Osteoblast (primary cell): ENCODE measurements at regions not wholly inside any gene's neighbourhood (a gene's known extent, or its start where the extent isn't known, plus 50 kb on each side); places are given as distances from the start of the nearest gene placed in this dataset.

Experiments used
- DNase-seq: peaks from one replicate; pipeline ENCODE4 v3.0.0; 2011; ENCODE audit warnings: low spot score, mixed read lengths; ENCODE audit not compliant: insufficient read length; ENCODE audit errors: missing footprints
- H2AFZ ChIP-seq: 2 replicates; pipeline ENCODE4 v1.6.0; 2011; ENCODE audit warnings: mild to moderate bottlenecking, low read length
- H3K27ac ChIP-seq: 2 replicates; pipeline ENCODE4 v1.5.1; 2011; ENCODE audit warnings: mild to moderate bottlenecking, low read depth, low read length, moderate library complexity
- H3K27me3 ChIP-seq: 2 replicates; pipeline ENCODE4 v1.6.0; 2012; ENCODE audit warnings: mild to moderate bottlenecking, control low read depth, inconsistent platforms, low read length, moderate library complexity; ENCODE audit not compliant: insufficient read depth
- H3K36me3 ChIP-seq: 2 replicates; pipeline ENCODE4 v1.5.1; 2011; ENCODE audit warnings: mild to moderate bottlenecking, low read length, control low read depth, moderate library complexity; ENCODE audit not compliant: insufficient read depth
- H3K4me1 ChIP-seq: 2 replicates; pipeline ENCODE4 v1.5.1; 2011; ENCODE audit warnings: mild to moderate bottlenecking, low read length, control low read depth, moderate library complexity; ENCODE audit not compliant: insufficient read depth
- H3K4me2 ChIP-seq: 2 replicates; pipeline ENCODE4 v1.6.0; 2011; ENCODE audit warnings: mild to moderate bottlenecking, low read length; ENCODE audit not compliant: insufficient read depth
- H3K4me3 ChIP-seq: fragments of 200-600 bp; sonication (generic); 3 replicates; pipeline ENCODE4 v1.5.1; 2012; ENCODE audit warnings: mild to moderate bottlenecking, low read length, inconsistent platforms; ENCODE audit not compliant: insufficient read depth
- H3K79me2 ChIP-seq: 2 replicates; pipeline ENCODE4 v1.6.0; 2012; ENCODE audit warnings: mild to moderate bottlenecking, low read length, control low read depth, inconsistent platforms; ENCODE audit not compliant: insufficient read depth
- H3K9me3 ChIP-seq: 2 replicates; pipeline ENCODE4 v1.5.1; 2011; ENCODE audit warnings: low read depth, low read length, control low read depth
- H4K20me1 ChIP-seq: 2 replicates; pipeline ENCODE4 v1.6.0; 2012; ENCODE audit warnings: mild to moderate bottlenecking, low read length, control low read depth; ENCODE audit not compliant: insufficient read depth
- CTCF ChIP-seq: IDR thresholded peaks from 2 replicates; pipeline ENCODE4 v1.5.1; 2011; ENCODE audit warnings: mild to moderate bottlenecking, low read depth, low read length, moderate library complexity; ENCODE audit errors: extremely low read depth

- H3K9me3 ChIP-seq: no peaks in the 10 kb centered on the region
- H3K4me2 ChIP-seq: no peak overlapping the region
- H4K20me1 ChIP-seq: no peaks in the 10 kb centered on the region
- H2AFZ ChIP-seq: no peak overlapping the region
- no peak for DNase-seq
- no peak for TF ChIP-seq CTCF
- no peaks in the 10 kb centered on the region for H3K4me1 ChIP-seq
- no peak overlapping the region for H3K4me3 ChIP-seq
- peaks cover 3% of the 10 kb centered on the region for H3K27me3 ChIP-seq
- no peaks in the 10 kb centered on the region for H3K79me2 ChIP-seq
- H3K36me3 ChIP-seq: no peaks in the 10 kb centered on the region
- no peak overlapping the region for H3K27ac ChIP-seq
Measured at GRCh38 chr11:15714641-15715399, 600.1 kb downstream of the INSC start.

DNA sequence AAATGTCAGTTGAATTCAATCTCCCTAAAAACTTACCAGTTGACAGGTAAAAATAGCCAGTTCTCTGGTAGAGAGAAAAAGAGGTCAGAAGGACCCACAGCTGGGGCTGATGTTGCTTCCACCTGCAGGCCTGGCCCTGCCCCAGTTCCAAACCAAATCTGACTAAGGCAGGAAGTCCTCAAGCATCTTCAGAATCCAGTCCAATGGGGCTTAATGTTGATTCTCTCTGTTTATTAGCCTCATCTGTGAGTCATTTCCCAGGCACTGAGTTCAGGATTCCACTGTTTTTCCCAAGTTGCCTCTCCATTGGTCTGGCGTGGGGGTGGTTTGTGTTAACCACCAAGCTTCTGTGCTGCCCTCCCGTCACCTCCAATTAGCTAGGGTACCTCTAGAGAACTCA is 601.8 kb downstream of the INSC start:
- Histone ChIP-seq H3K27me3 (peaks cover 5% of the 10 kb centered on the region), H3K4me3 (no peak overlapping the region), H3K4me1 (no peaks in the 10 kb centered on the region), H3K36me3 (no peaks in the 10 kb centered on the region), H2AFZ (no peak overlapping the region), H3K79me2 (no peaks in the 10 kb centered on the region), H3K27ac (no peak overlapping the region), H3K4me2 (no peak overlapping the region), H3K9me3 (no peaks in the 10 kb centered on the region), H4K20me1 (no peaks in the 10 kb centered on the region)
- no peak for TF ChIP-seq CTCF
- no peak for DNase-seq

DNA sequence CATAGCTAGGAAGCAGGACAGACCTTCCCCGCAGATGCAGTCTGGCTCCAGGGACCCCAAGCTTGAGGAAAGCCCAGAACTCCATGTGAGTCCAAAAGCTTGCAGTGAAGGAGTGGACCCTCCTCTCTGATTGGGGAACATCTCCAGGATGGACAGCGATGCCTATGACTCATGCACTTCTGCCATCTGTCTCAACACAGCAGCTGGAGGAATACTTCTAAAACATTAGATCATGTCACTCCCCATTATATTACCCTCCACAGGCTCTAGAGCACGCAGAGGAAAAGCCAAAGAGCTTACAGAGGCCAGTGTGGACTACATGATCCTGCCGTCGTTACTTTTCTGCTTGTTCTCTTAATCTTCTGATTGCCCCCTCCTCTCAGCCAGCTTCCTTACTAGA is 605.7 kb downstream of the INSC start:
- Histone ChIP-seq H3K36me3 (no peaks in the 10 kb centered on the region), H3K4me1 (no peaks in the 10 kb centered on the region), H3K4me2 (no peak overlapping the region), H3K27me3 (peaks cover 5% of the 10 kb centered on the region), H3K27ac (no peak overlapping the region), H4K20me1 (no peaks in the 10 kb centered on the region), H3K4me3 (no peak overlapping the region), H2AFZ (no peak overlapping the region), H3K79me2 (no peaks in the 10 kb centered on the region), H3K9me3 (no peaks in the 10 kb centered on the region)
- no peak for DNase-seq
- TF ChIP-seq CTCF: no peak

DNA sequence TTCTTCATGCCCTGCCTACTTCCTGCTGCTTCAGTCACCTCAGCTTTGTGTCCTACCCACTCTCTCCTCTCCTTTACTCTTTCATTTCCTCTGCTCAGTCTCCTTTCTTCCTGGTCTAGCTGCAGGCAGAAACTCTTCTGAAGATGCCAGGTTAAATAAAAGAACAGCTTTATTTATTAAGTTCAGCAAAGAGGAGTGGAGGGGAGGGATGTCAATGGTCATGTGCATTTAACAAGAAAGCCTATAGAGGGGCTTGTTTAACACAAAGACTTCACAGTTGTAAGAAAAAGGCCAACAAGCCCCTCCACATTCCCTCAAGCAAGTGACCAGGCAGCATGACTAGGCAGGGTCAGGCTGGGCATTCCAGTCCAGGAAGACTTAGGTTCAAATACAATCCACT is 609.2 kb downstream of the INSC start:
- H3K9me3 ChIP-seq: no peaks in the 10 kb centered on the region
- no peaks in the 10 kb centered on the region for H4K20me1 ChIP-seq
- no peak overlapping the region for H3K4me2 ChIP-seq
- H3K79me2 ChIP-seq: no peaks in the 10 kb centered on the region
- H3K36me3 ChIP-seq: no peaks in the 10 kb centered on the region
- H3K27ac ChIP-seq: no peak overlapping the region
- H3K4me3 ChIP-seq: no peak overlapping the region
- H3K4me1 ChIP-seq: no peaks in the 10 kb centered on the region
- H3K27me3 ChIP-seq: peaks cover 10% of the 10 kb centered on the region
- H2AFZ ChIP-seq: no peak overlapping the region
- TF ChIP-seq CTCF: no peak
- DNase-seq: no peak
